Neural progenitor cell (in vitro differentiated cells): ENCODE measurements at regions not wholly inside any gene's neighbourhood (a gene's known extent, or its start where the extent isn't known, plus 50 kb on each side); places are given as distances from the start of the nearest gene placed in this dataset.

ENCODE experiments used
- DNase-seq: peaks from one replicate; pipeline ENCODE4 v3.0.0-alpha.2; 2016; ENCODE audit warnings: low spot score
- H2AFZ ChIP-seq: fragments of 200-600 bp; sonication (generic); replicated peaks from 2 replicates; pipeline ENCODE4 v1.6.1; 2016; ENCODE audit warnings: antibody characterized with exemption
- H3F3A ChIP-seq: fragments of 200-600 bp; sonication (generic); 2 replicates; pipeline ENCODE4 v1.6.1; 2016; ENCODE audit warnings: antibody characterized with exemption, low read depth
- H3K27ac ChIP-seq: fragments of 200-600 bp; sonication (generic); 2 replicates; pipeline ENCODE4 v1.5.1; 2016; ENCODE audit warnings: mild to moderate bottlenecking
- H3K27me3 ChIP-seq: fragments of 200-600 bp; sonication (generic); 2 replicates; pipeline ENCODE4 v1.6.1; 2016; ENCODE audit warnings: mild to moderate bottlenecking, moderate library complexity
- H3K36me3 ChIP-seq: fragments of 200-600 bp; sonication (generic); 2 replicates; pipeline ENCODE4 v1.5.1; 2016
- H3K4me1 ChIP-seq: fragments of 200-600 bp; sonication (generic); 2 replicates; pipeline ENCODE4 v1.6.1; 2016; ENCODE audit warnings: mixed run types
- H3K4me2 ChIP-seq: fragments of 200-600 bp; sonication (generic); 2 replicates; pipeline ENCODE4 v1.6.1; 2016
- H3K4me3 ChIP-seq: fragments of 200-600 bp; sonication (generic); 2 replicates; pipeline ENCODE4 v1.5.1; 2016
- H3K79me2 ChIP-seq: fragments of 200-600 bp; sonication (generic); 2 replicates; pipeline ENCODE4 v1.6.1; 2016; ENCODE audit warnings: low read depth
- H3K9ac ChIP-seq: fragments of 200-600 bp; sonication (generic); 2 replicates; pipeline ENCODE4 v1.6.1; 2016
- H3K9me3 ChIP-seq: fragments of 200-600 bp; sonication (generic); 2 replicates; pipeline ENCODE4 v1.5.1; 2016; ENCODE audit warnings: low read depth
- H4K20me1 ChIP-seq: fragments of 200-600 bp; sonication (generic); 2 replicates; pipeline ENCODE4 v1.6.1; 2016; ENCODE audit warnings: low read depth
- H3K27ac Mint-ChIP-seq: 3 replicates; pipeline ENCODE4 v1.8.0; 2021; ENCODE audit warnings: mixed read lengths
- H3K27me3 Mint-ChIP-seq: 2 replicates; pipeline ENCODE4 v1.8.0; 2022; ENCODE audit warnings: low read depth, mild to moderate bottlenecking, inconsistent platforms, moderate library complexity, mixed read lengths; ENCODE audit not compliant: insufficient read depth
- H3K36me3 Mint-ChIP-seq: 3 replicates; pipeline ENCODE4 v1.8.0; 2021; ENCODE audit warnings: mixed read lengths
- H3K4me1 Mint-ChIP-seq: 3 replicates; pipeline ENCODE4 v1.8.0; 2021; ENCODE audit warnings: mixed read lengths
- H3K4me3 Mint-ChIP-seq: 3 replicates; pipeline ENCODE4 v1.8.0; 2021; ENCODE audit warnings: mild to moderate bottlenecking, moderate library complexity, mixed read lengths
- H3K9me3 Mint-ChIP-seq: 3 replicates; pipeline ENCODE4 v1.8.0; 2020; ENCODE audit warnings: mixed read lengths
- CTCF ChIP-seq: fragments of 200-600 bp; sonication (generic); IDR thresholded peaks from 2 replicates; pipeline ENCODE4 v1.5.1; 2017; ENCODE audit warnings: antibody characterized with exemption, mild to moderate bottlenecking
- EZH2 ChIP-seq: fragments of 200-600 bp; sonication (generic); IDR thresholded peaks from 2 replicates; pipeline ENCODE4 v1.6.1; 2017; ENCODE audit warnings: antibody characterized with exemption, mild to moderate bottlenecking, moderate library complexity
- EZH2phosphoT487 ChIP-seq: fragments of 200-600 bp; sonication (generic); IDR thresholded peaks from 2 replicates; pipeline ENCODE4 v1.6.1; 2017; ENCODE audit warnings: antibody characterized with exemption

- no peak overlapping the region for H3K9ac ChIP-seq
- H3K4me2 ChIP-seq: no peak overlapping the region
- no peak overlapping the region for H3K27ac Mint-ChIP-seq
- no peak for DNase-seq
- no peak overlapping the region for H3K4me3 ChIP-seq
- H3K9me3 ChIP-seq: no peaks in the 10 kb centered on the region
- no peaks in the 10 kb centered on the region for H4K20me1 ChIP-seq
- no peaks in the 10 kb centered on the region for H3K4me1 Mint-ChIP-seq
- H3K36me3 Mint-ChIP-seq: no peaks in the 10 kb centered on the region
- peaks cover 3% of the 10 kb centered on the region for H3K4me1 ChIP-seq
- no peaks in the 10 kb centered on the region for H3K36me3 ChIP-seq
- no peak overlapping the region for H3K4me3 Mint-ChIP-seq
- H3K27me3 Mint-ChIP-seq: no peaks in the 10 kb centered on the region
- no peaks in the 10 kb centered on the region for H3K79me2 ChIP-seq
- H3K9me3 Mint-ChIP-seq: no peaks in the 10 kb centered on the region
- H3K27ac ChIP-seq: no peak overlapping the region
- TF ChIP-seq EZH2phosphoT487: no peak
- TF ChIP-seq EZH2: no peak
- TF ChIP-seq CTCF: no peak
- no peaks in the 10 kb centered on the region for H3F3A ChIP-seq
- H2AFZ ChIP-seq: no peak overlapping the region
- no peaks in the 10 kb centered on the region for H3K27me3 ChIP-seq
Observed at GRCh38 chr14:84622357-84622756, 907.6 kb upstream of the FLRT2 start.

GRCh38 chr14:84643446-84643845 is 886.5 kb upstream of the FLRT2 start:
- Histone ChIP-seq H3K36me3 (no peaks in the 10 kb centered on the region), H3K9me3 (no peaks in the 10 kb centered on the region), H3K27me3 (no peaks in the 10 kb centered on the region), H3K4me2 (no peak overlapping the region), H3K4me3 (no peak overlapping the region), H3F3A (no peaks in the 10 kb centered on the region), H3K4me1 (no peaks in the 10 kb centered on the region), H3K79me2 (no peaks in the 10 kb centered on the region), H2AFZ (no peak overlapping the region), H4K20me1 (no peaks in the 10 kb centered on the region), H3K9ac (no peak overlapping the region), H3K27ac (no peak overlapping the region)
- no peak for DNase-seq
- no peaks in the 10 kb centered on the region for H3K36me3 Mint-ChIP-seq
- TF ChIP-seq CTCF (no peak), EZH2phosphoT487 (no peak), EZH2 (no peak)
- H3K9me3 Mint-ChIP-seq: no peaks in the 10 kb centered on the region
- no peak overlapping the region for H3K27ac Mint-ChIP-seq
- H3K4me3 Mint-ChIP-seq: no peak overlapping the region
- no peaks in the 10 kb centered on the region for H3K27me3 Mint-ChIP-seq
- peaks cover 5% of the 10 kb centered on the region for H3K4me1 Mint-ChIP-seq

- Histone ChIP-seq H3K4me1 (no peaks in the 10 kb centered on the region), H3K36me3 (no peaks in the 10 kb centered on the region), H3K9me3 (no peaks in the 10 kb centered on the region), H3K4me2 (no peak overlapping the region), H4K20me1 (no peaks in the 10 kb centered on the region), H3F3A (no peaks in the 10 kb centered on the region), H3K27ac (no peak overlapping the region), H2AFZ (no peak overlapping the region), H3K79me2 (no peaks in the 10 kb centered on the region), H3K4me3 (no peak overlapping the region), H3K9ac (no peak overlapping the region), H3K27me3 (no peaks in the 10 kb centered on the region)
- no peaks in the 10 kb centered on the region for H3K36me3 Mint-ChIP-seq
- H3K4me1 Mint-ChIP-seq: peaks cover 2% of the 10 kb centered on the region
- no peak overlapping the region for H3K4me3 Mint-ChIP-seq
- H3K27me3 Mint-ChIP-seq: no peaks in the 10 kb centered on the region
- TF ChIP-seq EZH2phosphoT487 (no peak), CTCF (no peak), EZH2 (no peak)
- DNase-seq: no peak
- H3K27ac Mint-ChIP-seq: no peak overlapping the region
- peaks cover under 1% of the 10 kb centered on the region for H3K9me3 Mint-ChIP-seq
Observed at GRCh38 chr14:84646786-84647500, 883.0 kb upstream of the FLRT2 start.
